22Rv1 (cell line): ENCODE measurements at regions not wholly inside any gene's neighbourhood (a gene's known extent, or its start where the extent isn't known, plus 50 kb on each side); places are given as distances from the start of the nearest gene placed in this dataset.

ENCODE experiments used
- CTCF ChIP-seq: fragments of 450-650 bp; IDR thresholded peaks from 2 replicates; pipeline ENCODE4 v1.5.1; 2017; ENCODE audit warnings: mild to moderate bottlenecking
- ZFX ChIP-seq: fragments of 450-650 bp; IDR thresholded peaks from 2 replicates; pipeline ENCODE4 v1.6.1; 2017; ENCODE audit warnings: antibody characterized with exemption, borderline replicate concordance

GRCh38 chr1:5393603-5394002 is 598.6 kb downstream of the NPHP4 start:
- TF ChIP-seq CTCF (no peak), ZFX (no peak)
